Trophoblast cell (in vitro differentiated cells and primary cell): ENCODE measurements at regions not wholly inside any gene's neighbourhood (a gene's known extent, or its start where the extent isn't known, plus 50 kb on each side); places are given as distances from the start of the nearest gene placed in this dataset.

ENCODE experiments used
- DNase-seq, 2 donors: peaks; one replicate each; pipeline ENCODE4 v3.0.0-alpha.2; 2016
- H2AFZ ChIP-seq: 2 replicates; pipeline ENCODE4 v1.6.1; 2013; ENCODE audit warnings: low read length, moderate library complexity, mild to moderate bottlenecking; ENCODE audit not compliant: insufficient read depth, poor library complexity
- H2AK5ac ChIP-seq: 2 replicates; pipeline ENCODE4 v1.6.1; 2013; ENCODE audit warnings: mild to moderate bottlenecking, low read length
- H2BK120ac ChIP-seq: 2 replicates; pipeline ENCODE4 v1.6.1; 2013; ENCODE audit warnings: low read length, mild to moderate bottlenecking, moderate library complexity; ENCODE audit not compliant: insufficient read depth, poor library complexity
- H2BK12ac ChIP-seq: 2 replicates; pipeline ENCODE4 v1.6.1; 2013; ENCODE audit warnings: mild to moderate bottlenecking, low read length, moderate library complexity
- H2BK5ac ChIP-seq: 2 replicates; pipeline ENCODE4 v1.6.1; 2013; ENCODE audit warnings: low read length, low read depth, moderate library complexity, mild to moderate bottlenecking; ENCODE audit not compliant: poor library complexity
- H3K14ac ChIP-seq: 2 replicates; pipeline ENCODE4 v1.6.1; 2013; ENCODE audit warnings: mild to moderate bottlenecking, low read length
- H3K18ac ChIP-seq: 2 replicates; pipeline ENCODE4 v1.6.1; 2013; ENCODE audit warnings: mild to moderate bottlenecking, low read length
- H3K23ac ChIP-seq: 2 replicates; pipeline ENCODE4 v1.6.1; 2013; ENCODE audit warnings: low read length
- H3K27ac ChIP-seq: 2 replicates; pipeline ENCODE4 v1.5.1; 2013; ENCODE audit warnings: low read depth, mild to moderate bottlenecking, inconsistent platforms, low read length, moderate library complexity
- H3K27me3 ChIP-seq: 2 replicates; pipeline ENCODE4 v1.6.1; 2013; ENCODE audit warnings: inconsistent platforms, mild to moderate bottlenecking, low read length, moderate library complexity; ENCODE audit not compliant: insufficient read depth
- H3K36me3 ChIP-seq, 2 experiments: 1 replicate in 1 of 2; 2 replicates in 1 of 2; pipeline ENCODE4 v1.6.1; 2013; ENCODE audit warnings: low read length in 2 of 2, mild to moderate bottlenecking in 2 of 2, moderate library complexity in 1 of 2; ENCODE audit not compliant: insufficient read depth in 2 of 2, control insufficient read depth in 1 of 2
- H3K4ac ChIP-seq: 2 replicates; pipeline ENCODE4 v1.6.1; 2013; ENCODE audit warnings: low read depth, mild to moderate bottlenecking, low read length, moderate library complexity
- H3K4me1 ChIP-seq, 2 experiments: 1 replicate in 1 of 2; 2 replicates in 1 of 2; pipeline ENCODE4 v1.6.1; 2013; ENCODE audit warnings: low read length in 2 of 2, mild to moderate bottlenecking in 2 of 2, moderate library complexity in 1 of 2; ENCODE audit not compliant: insufficient read depth in 2 of 2, control insufficient read depth in 1 of 2
- H3K4me2 ChIP-seq: 2 replicates; pipeline ENCODE4 v1.6.1; 2013; ENCODE audit warnings: inconsistent platforms, mild to moderate bottlenecking, low read length, moderate library complexity
- H3K4me3 ChIP-seq: 2 replicates; pipeline ENCODE4 v1.5.1; 2013; ENCODE audit warnings: mild to moderate bottlenecking, low read depth, low read length, inconsistent platforms
- H3K79me1 ChIP-seq: one replicate; pipeline ENCODE4 v1.6.1; 2013; ENCODE audit warnings: low read length
- H3K79me2 ChIP-seq: 2 replicates; pipeline ENCODE4 v1.6.1; 2013; ENCODE audit warnings: low read length, mild to moderate bottlenecking; ENCODE audit not compliant: control insufficient read depth, insufficient read depth, poor library complexity
- H3K9ac ChIP-seq: 2 replicates; pipeline ENCODE4 v1.6.1; 2013; ENCODE audit warnings: mild to moderate bottlenecking, low read length
- H3K9me3 ChIP-seq: 2 replicates; pipeline ENCODE4 v1.6.1; 2013; ENCODE audit warnings: low read depth, mild to moderate bottlenecking, control low read depth, inconsistent platforms, low read length; ENCODE audit not compliant: insufficient read depth
- H4K12ac ChIP-seq: 2 replicates; pipeline ENCODE4 v1.6.1; 2013; ENCODE audit warnings: low read depth, mild to moderate bottlenecking, low read length, moderate library complexity
- H4K8ac ChIP-seq: 2 replicates; pipeline ENCODE4 v1.6.1; 2013; ENCODE audit warnings: low read depth, mild to moderate bottlenecking, low read length, moderate library complexity
- H4K91ac ChIP-seq: one replicate; pipeline ENCODE4 v1.6.1; 2013; ENCODE audit warnings: low read depth, mild to moderate bottlenecking, low read length, moderate library complexity
- WGBS: extraction: QIAGEN DNeasy Blood & Tissue Kit; methylation state at CpG from one replicate; pipeline ENCODE4 v1.1.7; 2013; ENCODE audit warnings: missing lambda C conversion rate; ENCODE audit not compliant: insufficient read length, insufficient coverage; ENCODE audit errors: extremely low coverage; 5-methylcytosine and 5-hydroxymethylcytosine counted together

GRCh38 chr1:191870490-191870889 lies 287.8 kb upstream of the RGS18 start:
- H2BK120ac ChIP-seq: no peak overlapping the region
- no peak overlapping the region for H2AK5ac ChIP-seq
- WGBS: no CpG with 5 or more reads among the region's 3 CpGs
- H3K27me3 ChIP-seq: no peaks in the 10 kb centered on the region
- no peaks in the 10 kb centered on the region for H3K79me1 ChIP-seq
- no peak overlapping the region for H3K4me3 ChIP-seq
- H2BK5ac ChIP-seq: no peak overlapping the region
- no peak overlapping the region for H3K23ac ChIP-seq
- no peaks in the 10 kb centered on the region for H3K79me2 ChIP-seq
- no peak overlapping the region for H3K27ac ChIP-seq
- no peak overlapping the region for H4K91ac ChIP-seq
- no peak overlapping the region for H4K8ac ChIP-seq
- no peak overlapping the region for H3K14ac ChIP-seq
- DNase-seq: no peak
- H2AFZ ChIP-seq: no peak overlapping the region
- H2BK12ac ChIP-seq: no peak overlapping the region
- no peak overlapping the region for H3K18ac ChIP-seq
- no peaks in the 10 kb centered on the region for H3K4me1 ChIP-seq
- H3K36me3 ChIP-seq: no peaks in the 10 kb centered on the region
- no peak overlapping the region for H3K4me2 ChIP-seq
- H3K4ac ChIP-seq: no peak overlapping the region
- H4K12ac ChIP-seq: no peak overlapping the region
- no peaks in the 10 kb centered on the region for H3K9me3 ChIP-seq
- no peak overlapping the region for H3K9ac ChIP-seq

DNA sequence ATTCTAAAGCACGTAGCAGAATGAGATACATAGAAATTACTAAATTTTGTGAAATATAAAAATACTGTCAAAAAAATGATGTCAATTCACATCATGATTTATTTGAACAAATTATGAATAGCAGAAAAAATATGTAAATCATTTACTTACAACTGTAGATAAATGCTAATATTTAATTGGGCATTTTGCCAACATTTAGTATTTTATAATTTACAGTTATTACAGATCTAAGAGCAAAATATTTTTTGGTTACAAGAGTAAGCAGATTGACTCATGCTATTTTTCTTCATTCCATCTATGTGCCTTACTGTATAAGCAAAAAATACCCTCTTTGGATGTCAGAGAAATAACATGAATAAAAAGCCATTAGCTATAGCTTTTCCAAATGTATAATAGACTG lies 282.3 kb upstream of the RGS18 start:
- H2BK12ac ChIP-seq: no peak overlapping the region
- no peaks in the 10 kb centered on the region for H3K27me3 ChIP-seq
- H3K36me3 ChIP-seq: no peaks in the 10 kb centered on the region
- H3K27ac ChIP-seq: no peak overlapping the region
- H3K23ac ChIP-seq: no peak overlapping the region
- H3K4ac ChIP-seq: no peak overlapping the region
- H2AFZ ChIP-seq: no peak overlapping the region
- H4K91ac ChIP-seq: no peak overlapping the region
- no peak overlapping the region for H4K12ac ChIP-seq
- WGBS: no CpG with 5 or more reads among the region's 1 CpG
- no peaks in the 10 kb centered on the region for H3K79me2 ChIP-seq
- no peaks in the 10 kb centered on the region for H3K9me3 ChIP-seq
- H3K79me1 ChIP-seq: no peaks in the 10 kb centered on the region
- no peak overlapping the region for H2BK120ac ChIP-seq
- H3K4me3 ChIP-seq: no peak overlapping the region
- no peak overlapping the region for H3K18ac ChIP-seq
- no peaks in the 10 kb centered on the region for H3K4me1 ChIP-seq
- no peak for DNase-seq
- no peak overlapping the region for H2BK5ac ChIP-seq
- no peak overlapping the region for H4K8ac ChIP-seq
- H2AK5ac ChIP-seq: no peak overlapping the region
- H3K4me2 ChIP-seq: no peak overlapping the region
- H3K9ac ChIP-seq: no peak overlapping the region
- H3K14ac ChIP-seq: no peak overlapping the region

- Histone ChIP-seq H3K27ac (no peak overlapping the region), H3K79me1 (no peaks in the 10 kb centered on the region), H3K18ac (no peak overlapping the region), H3K23ac (no peak overlapping the region), H2AK5ac (no peak overlapping the region), H2BK5ac (no peak overlapping the region), H2AFZ (no peak overlapping the region), H3K4me1 (no peaks in the 10 kb centered on the region), H3K4ac (no peak overlapping the region), H4K12ac (no peak overlapping the region), H3K79me2 (no peaks in the 10 kb centered on the region), H3K14ac (no peak overlapping the region), H3K9ac (no peak overlapping the region), H4K91ac (no peak overlapping the region), H3K36me3 (no peaks in the 10 kb centered on the region), H2BK12ac (no peak overlapping the region), H2BK120ac (no peak overlapping the region), H3K4me2 (no peak overlapping the region), H3K9me3 (no peaks in the 10 kb centered on the region), H4K8ac (no peak overlapping the region), H3K27me3 (no peaks in the 10 kb centered on the region), H3K4me3 (no peak overlapping the region)
- WGBS: no CpG with 5 or more reads among the region's 1 CpG
- no peak for DNase-seq
Measured at GRCh38 chr1:191876631-191877030, 281.6 kb upstream of the RGS18 start.

DNA sequence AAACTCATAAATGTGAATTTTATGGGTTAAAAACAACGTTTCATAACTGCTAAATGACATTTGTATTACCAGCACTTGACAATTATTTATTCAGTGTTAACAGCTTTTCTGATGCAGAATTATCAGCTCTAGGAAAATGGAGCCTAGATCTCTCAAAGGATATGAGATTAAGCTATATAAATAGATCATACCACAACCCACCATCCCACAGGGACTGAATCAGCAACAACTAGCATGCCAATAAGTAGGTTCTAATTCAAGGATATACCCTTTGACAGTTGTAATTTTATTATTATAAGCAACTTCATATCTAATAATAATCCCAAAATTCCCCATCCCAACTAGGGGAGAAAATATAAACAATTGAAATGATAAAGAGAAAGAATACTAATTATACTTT lies 275.4 kb upstream of the RGS18 start:
- no peak overlapping the region for H2BK120ac ChIP-seq
- no peak overlapping the region for H3K4ac ChIP-seq
- H2BK12ac ChIP-seq: no peak overlapping the region
- no peak overlapping the region for H2AFZ ChIP-seq
- H4K8ac ChIP-seq: no peak overlapping the region
- no peak overlapping the region for H3K27ac ChIP-seq
- no peaks in the 10 kb centered on the region for H3K4me1 ChIP-seq
- H3K14ac ChIP-seq: no peak overlapping the region
- no peak overlapping the region for H3K9ac ChIP-seq
- H3K79me1 ChIP-seq: no peaks in the 10 kb centered on the region
- no peak for DNase-seq
- no peaks in the 10 kb centered on the region for H3K27me3 ChIP-seq
- H3K4me2 ChIP-seq: no peak overlapping the region
- H3K23ac ChIP-seq: no peak overlapping the region
- no peak overlapping the region for H3K4me3 ChIP-seq
- H3K9me3 ChIP-seq: no peaks in the 10 kb centered on the region
- no peak overlapping the region for H2BK5ac ChIP-seq
- H3K36me3 ChIP-seq: no peaks in the 10 kb centered on the region
- no peak overlapping the region for H4K91ac ChIP-seq
- WGBS: no CpG with 5 or more reads among the region's 1 CpG
- H3K79me2 ChIP-seq: no peaks in the 10 kb centered on the region
- no peak overlapping the region for H4K12ac ChIP-seq
- H3K18ac ChIP-seq: no peak overlapping the region
- no peak overlapping the region for H2AK5ac ChIP-seq

DNA sequence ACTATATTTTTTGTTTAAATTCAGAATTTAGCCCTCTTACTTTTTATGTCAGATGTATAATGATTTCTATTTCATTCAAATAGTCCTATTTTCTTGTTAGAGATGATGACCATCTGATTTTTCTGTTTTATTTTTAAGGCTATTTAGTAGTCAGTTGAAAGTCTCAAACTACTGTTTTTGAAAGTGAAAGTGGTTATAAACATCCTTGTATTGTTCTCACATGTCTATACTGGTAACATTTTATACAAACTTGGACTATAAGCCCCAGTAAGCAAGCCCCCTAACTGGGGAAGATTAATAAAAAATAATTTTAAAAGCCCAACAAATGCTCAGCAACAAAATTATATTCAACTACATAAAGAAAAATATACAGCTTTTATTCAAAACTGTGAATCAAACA lies 271.3 kb upstream of the RGS18 start:
- Histone ChIP-seq H2BK12ac (no peak overlapping the region), H2AK5ac (no peak overlapping the region), H3K18ac (no peak overlapping the region), H3K27ac (no peak overlapping the region), H3K4me1 (no peaks in the 10 kb centered on the region), H3K79me1 (no peaks in the 10 kb centered on the region), H3K9me3 (no peaks in the 10 kb centered on the region), H3K4ac (no peak overlapping the region), H3K79me2 (no peaks in the 10 kb centered on the region), H4K91ac (no peak overlapping the region), H3K9ac (no peak overlapping the region), H4K8ac (no peak overlapping the region), H3K27me3 (no peaks in the 10 kb centered on the region), H2BK120ac (no peak overlapping the region), H3K4me2 (no peak overlapping the region), H3K14ac (no peak overlapping the region), H3K4me3 (no peak overlapping the region), H4K12ac (no peak overlapping the region), H3K23ac (no peak overlapping the region), H2AFZ (no peak overlapping the region), H2BK5ac (no peak overlapping the region), H3K36me3 (no peaks in the 10 kb centered on the region)
- DNase-seq: no peak
